COR-L47 (cell line): ENCODE measurements at regions not wholly inside any gene's neighbourhood (a gene's known extent, or its start where the extent isn't known, plus 50 kb on each side); places are given as distances from the start of the nearest gene placed in this dataset.

ENCODE experiments used
- DNase-seq: peaks from one replicate; lab custom pipeline; 2025; lab: John Stamatoyannopoulos, UW

- no peak for DNase-seq
These were observed 412.0 kb upstream of the NR2F2 start for GRCh38 chr15:95918525-95918924.

- DNase-seq, result no peak
These were observed 411.0 kb upstream of the NR2F2 start for GRCh38 chr15:95919460-95919859.

- no peak for DNase-seq
These were observed 409.1 kb upstream of the NR2F2 start for GRCh38 chr15:95921404-95921803.

- DNase-seq, result no peak
These were observed 408.1 kb upstream of the NR2F2 start for GRCh38 chr15:95922431-95922830.

- no peak for DNase-seq
These were observed 406.7 kb upstream of the NR2F2 start for GRCh38 chr15:95923792-95924191.

- DNase-seq, result no peak
These were observed 401.7 kb upstream of the NR2F2 start for GRCh38 chr15:95928822-95929221.

GRCh38 chr15:95929232-95929846 is 401.2 kb upstream of the NR2F2 start:
- DNase-seq, result no peak

GRCh38 chr15:95930659-95931375 is 399.7 kb upstream of the NR2F2 start:
- DNase-seq, result no peak

GRCh38 chr15:95931619-95932018 is 398.9 kb upstream of the NR2F2 start:
- DNase-seq, result no peak

- no peak for DNase-seq
These were observed 398.4 kb upstream of the NR2F2 start for GRCh38 chr15:95932141-95932540.

- DNase-seq, result no peak
These were observed 397.8 kb upstream of the NR2F2 start for GRCh38 chr15:95932676-95933075.

- DNase-seq, result no peak
These were observed 394.6 kb upstream of the NR2F2 start for GRCh38 chr15:95935852-95936251.

- no peak for DNase-seq
These were observed 393.4 kb upstream of the NR2F2 start for GRCh38 chr15:95937128-95937528.

- no peak for DNase-seq
These were observed 390.0 kb upstream of the NR2F2 start for GRCh38 chr15:95940431-95940985.

GRCh38 chr15:95944193-95944592 is 386.3 kb upstream of the NR2F2 start:
- no peak for DNase-seq

GRCh38 chr15:95944661-95945255 is 385.7 kb upstream of the NR2F2 start:
- DNase-seq, result no peak

- no peak for DNase-seq
These were observed 384.3 kb upstream of the NR2F2 start for GRCh38 chr15:95946241-95946640.

- DNase-seq, result no peak
These were observed 383.6 kb upstream of the NR2F2 start for GRCh38 chr15:95946926-95947325.

GRCh38 chr15:95948411-95948810 is 382.1 kb upstream of the NR2F2 start:
- no peak for DNase-seq

- DNase-seq, result no peak
These were observed 377.5 kb upstream of the NR2F2 start for GRCh38 chr15:95953032-95953431.

- no peak for DNase-seq
These were observed 372.6 kb upstream of the NR2F2 start for GRCh38 chr15:95957861-95958260.

- DNase-seq, result no peak
These were observed 372.1 kb upstream of the NR2F2 start for GRCh38 chr15:95958382-95958781.

GRCh38 chr15:95968856-95969255 is 361.6 kb upstream of the NR2F2 start:
- DNase-seq, result no peak
